AG09309 (cell line): ENCODE measurements at regions not wholly inside any gene's neighbourhood (a gene's known extent, or its start where the extent isn't known, plus 50 kb on each side); places are given as distances from the start of the nearest gene placed in this dataset.

Experiments
- DNase-seq: peaks from one replicate; pipeline ENCODE4 v3.0.0-alpha.2; 2010; ENCODE audit warnings: low read depth
- H3K4me3 ChIP-seq: 2 replicates; pipeline ENCODE4 v1.5.1; 2011; ENCODE audit warnings: mild to moderate bottlenecking, low read depth, low read length, moderate library complexity; ENCODE audit not compliant: control insufficient read depth
- TF ChIP-seq, protein P1 (sequence below): IDR thresholded peaks from 2 replicates; pipeline ENCODE4 v1.5.1; 2011; ENCODE audit warnings: mild to moderate bottlenecking, low read depth, low read length, inconsistent platforms; ENCODE audit not compliant: insufficient read depth, control insufficient read depth; ENCODE audit errors: missing control alignments

DNA sequence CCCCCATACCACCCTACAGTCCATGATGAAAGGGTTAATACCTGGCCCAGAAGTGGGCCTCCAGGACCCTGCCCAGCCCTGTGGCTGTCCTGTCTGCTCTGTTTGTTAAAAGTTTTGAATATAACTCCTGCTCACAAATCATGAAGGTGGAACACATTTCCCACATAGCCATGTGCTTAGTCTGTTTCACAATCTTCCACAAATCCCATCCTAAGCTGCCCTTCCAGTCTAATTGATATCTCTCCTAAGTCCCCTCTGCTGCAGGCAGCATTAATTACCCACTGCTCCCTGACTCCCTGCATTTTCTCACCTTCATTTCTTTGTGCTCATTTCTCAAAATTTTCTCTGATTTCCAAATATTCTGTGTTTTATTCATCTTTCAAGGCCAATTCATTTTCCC is 142.6 kb downstream of the AASDH start:
- TF ChIP-seq, protein P1, sequence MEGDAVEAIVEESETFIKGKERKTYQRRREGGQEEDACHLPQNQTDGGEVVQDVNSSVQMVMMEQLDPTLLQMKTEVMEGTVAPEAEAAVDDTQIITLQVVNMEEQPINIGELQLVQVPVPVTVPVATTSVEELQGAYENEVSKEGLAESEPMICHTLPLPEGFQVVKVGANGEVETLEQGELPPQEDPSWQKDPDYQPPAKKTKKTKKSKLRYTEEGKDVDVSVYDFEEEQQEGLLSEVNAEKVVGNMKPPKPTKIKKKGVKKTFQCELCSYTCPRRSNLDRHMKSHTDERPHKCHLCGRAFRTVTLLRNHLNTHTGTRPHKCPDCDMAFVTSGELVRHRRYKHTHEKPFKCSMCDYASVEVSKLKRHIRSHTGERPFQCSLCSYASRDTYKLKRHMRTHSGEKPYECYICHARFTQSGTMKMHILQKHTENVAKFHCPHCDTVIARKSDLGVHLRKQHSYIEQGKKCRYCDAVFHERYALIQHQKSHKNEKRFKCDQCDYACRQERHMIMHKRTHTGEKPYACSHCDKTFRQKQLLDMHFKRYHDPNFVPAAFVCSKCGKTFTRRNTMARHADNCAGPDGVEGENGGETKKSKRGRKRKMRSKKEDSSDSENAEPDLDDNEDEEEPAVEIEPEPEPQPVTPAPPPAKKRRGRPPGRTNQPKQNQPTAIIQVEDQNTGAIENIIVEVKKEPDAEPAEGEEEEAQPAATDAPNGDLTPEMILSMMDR = no peak
- DNase-seq = no peak
- H3K4me3 ChIP-seq = no peak overlapping the region

DNA sequence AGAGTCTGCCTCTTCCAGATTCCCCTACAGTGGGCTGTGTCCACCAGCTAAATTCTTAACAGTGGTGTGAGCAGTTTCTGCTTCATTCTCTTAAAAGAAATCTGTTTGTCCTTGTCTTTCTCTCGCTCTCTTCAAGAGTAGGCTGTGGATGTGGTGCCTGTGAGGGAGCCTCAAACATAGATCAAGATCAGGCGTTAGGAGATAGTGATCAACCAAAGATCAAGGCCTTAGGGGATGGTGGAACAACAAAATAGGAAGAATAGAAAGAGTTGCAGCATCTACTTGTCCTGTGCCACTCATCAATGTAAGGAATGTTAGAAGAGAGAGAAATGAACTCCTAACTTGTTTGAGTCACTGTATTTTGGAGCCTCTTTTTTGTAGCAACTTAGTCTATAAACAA is 144.2 kb downstream of the AASDH start:
- no peak for DNase-seq
- H3K4me3 ChIP-seq = no peak overlapping the region
- TF ChIP-seq, protein P1 = no peak

DNA sequence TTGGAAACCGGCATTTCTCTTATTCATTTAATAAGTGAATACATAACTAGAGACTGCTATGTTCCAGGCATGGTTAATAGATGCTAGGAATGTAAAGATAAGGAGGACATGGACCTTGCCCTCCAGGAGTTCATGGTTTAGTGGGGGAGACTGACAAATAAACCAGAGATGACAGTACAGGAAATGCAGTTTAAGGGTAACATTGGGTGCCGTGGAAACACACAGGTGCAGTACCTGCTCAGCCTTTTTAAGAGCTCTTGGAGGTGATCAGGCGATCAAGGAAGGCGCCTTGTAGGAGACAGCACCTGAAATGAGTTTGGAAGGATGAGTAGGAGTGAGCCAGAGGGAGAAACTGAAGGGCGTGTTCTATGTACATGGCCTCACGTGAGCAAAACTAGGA is 145.8 kb downstream of the AASDH start:
- TF ChIP-seq, protein P1 = no peak
- H3K4me3 ChIP-seq = no peak overlapping the region
- no peak for DNase-seq

DNA sequence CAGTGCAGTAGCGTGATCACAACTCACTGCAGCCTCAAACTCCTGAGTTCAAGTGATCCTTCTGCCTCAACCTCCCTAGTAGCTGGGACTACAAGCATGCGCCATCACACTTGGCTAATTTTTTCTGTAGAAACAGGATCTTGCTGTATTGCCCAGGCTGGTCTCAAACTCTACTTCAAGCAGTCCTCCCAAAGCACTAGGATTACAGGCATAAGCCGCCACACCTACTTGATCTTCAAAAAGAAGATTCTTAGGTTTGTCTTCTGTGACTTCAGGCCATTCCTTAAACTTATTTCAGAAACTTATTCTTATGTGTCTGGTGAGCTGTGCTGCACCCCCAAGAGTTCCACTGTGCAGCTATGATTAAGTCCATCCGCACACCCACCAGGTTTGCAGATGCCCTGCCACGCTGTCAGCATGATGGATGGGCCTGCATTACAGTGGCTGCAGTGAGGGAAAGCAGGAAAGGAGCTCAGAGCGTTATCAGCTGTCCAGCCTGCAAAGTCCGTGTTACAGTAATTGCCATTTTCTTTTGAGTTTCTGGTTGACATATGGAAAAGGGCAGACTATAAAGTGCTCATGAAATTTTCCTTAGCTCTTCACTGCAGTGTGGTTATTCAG is 146.6 kb downstream of the AASDH start:
- TF ChIP-seq, protein P1 = no peak
- DNase-seq = no peak
- no peak overlapping the region for H3K4me3 ChIP-seq

DNA sequence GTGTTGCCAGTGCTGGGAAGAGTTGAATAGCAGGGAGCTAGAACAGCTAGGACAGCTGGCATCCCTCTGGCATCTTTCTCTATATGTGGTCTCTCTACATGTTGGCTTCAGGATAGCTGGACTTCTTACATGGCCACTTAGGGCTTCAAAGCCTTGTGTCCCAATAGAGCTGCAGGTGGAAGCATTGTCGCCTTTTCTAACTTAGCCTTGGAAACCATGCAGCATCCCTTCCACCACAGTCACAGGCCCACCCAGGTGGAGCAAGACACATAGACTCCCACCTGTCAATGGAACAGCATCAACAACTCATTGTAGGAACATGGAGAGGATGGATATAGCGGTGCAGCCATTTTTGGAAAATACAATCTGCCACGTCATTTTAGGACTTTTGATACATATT is 149.0 kb downstream of the AASDH start:
- TF ChIP-seq, protein P1 = no peak
- H3K4me3 ChIP-seq = no peak overlapping the region
- DNase-seq = no peak

DNA sequence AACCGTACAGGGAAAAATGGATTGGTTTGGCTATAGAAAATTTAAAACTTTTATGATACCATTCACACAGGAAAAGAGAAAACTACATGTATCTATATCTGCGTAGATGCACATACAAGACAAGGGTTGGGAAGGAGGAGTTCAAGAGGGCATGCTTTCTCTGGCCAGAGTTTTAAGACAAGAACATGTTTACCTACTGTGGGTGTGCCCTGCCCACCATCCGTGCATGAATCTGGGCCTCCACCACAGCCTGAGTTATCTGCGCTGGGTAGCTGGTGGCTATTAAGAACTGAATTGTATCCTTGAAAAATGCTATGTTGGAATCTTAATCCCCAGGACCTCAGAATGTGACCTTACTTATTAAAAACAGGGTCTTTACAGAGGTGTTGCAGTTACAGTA is 151.6 kb downstream of the AASDH start:
- no peak for DNase-seq

More for the DNA sequence above, 151.6 kb downstream of the AASDH start:
- TF ChIP-seq, protein P1 = no peak
- no peak overlapping the region for H3K4me3 ChIP-seq
